ENCODE measurements at regions not wholly inside any gene's neighbourhood (a gene's known extent, or its start where the extent isn't known, plus 50 kb on each side); places are given as distances from the start of the nearest gene placed in this dataset.
"Not testable (repeated sequence)": the region's sequence is repeated elsewhere in the genome, so short reads cannot be mapped to it uniquely, and the experiment has no call there.

- ATAC-seq: no peak
These were observed 95.4 kb upstream of the KLF4 start for GRCh38 chr9:107584944-107585343.

- ATAC-seq: no peak
These were observed 94.6 kb upstream of the KLF4 start for GRCh38 chr9:107584186-107584585.

- ATAC-seq: no peak
These were observed 87.7 kb upstream of the KLF4 start for GRCh38 chr9:107577140-107577776.

- no peak for ATAC-seq
These were observed 81.6 kb upstream of the KLF4 start for GRCh38 chr9:107571148-107571547.

- no peak for ATAC-seq
These were observed 79.6 kb upstream of the KLF4 start for GRCh38 chr9:107569174-107569573.

GRCh38 chr9:107568406-107568805, 78.8 kb upstream of the KLF4 start:
- not testable (repeated sequence) for ATAC-seq

- no peak for ATAC-seq
These were observed 77.9 kb upstream of the KLF4 start for GRCh38 chr9:107567462-107567861.

GRCh38 chr9:107566611-107567061, 77.1 kb upstream of the KLF4 start:
- ATAC-seq: no peak

- no peak for ATAC-seq
These were observed 73.2 kb upstream of the KLF4 start for GRCh38 chr9:107562798-107563197.

- no peak for ATAC-seq
These were observed 70.0 kb upstream of the KLF4 start for GRCh38 chr9:107559494-107560086.

- no peak for ATAC-seq
These were observed 67.8 kb upstream of the KLF4 start for GRCh38 chr9:107557236-107557990.

GRCh38 chr9:107554636-107555035, 65.1 kb upstream of the KLF4 start:
- ATAC-seq: no peak

- ATAC-seq: no peak
These were observed 59.0 kb upstream of the KLF4 start for GRCh38 chr9:107548298-107549142.

GRCh38 chr9:107547772-107548297, 58.3 kb upstream of the KLF4 start:
- no peak for ATAC-seq

GRCh38 chr9:107547303-107547702, 57.7 kb upstream of the KLF4 start:
- ATAC-seq: no peak

GRCh38 chr9:107546859-107547258, 57.3 kb upstream of the KLF4 start:
- no peak for ATAC-seq

GRCh38 chr9:107545036-107545435, 55.5 kb upstream of the KLF4 start:
- no peak for ATAC-seq

- ATAC-seq: no peak
These were observed 53.0 kb upstream of the KLF4 start for GRCh38 chr9:107542411-107543157.

GRCh38 chr9:107541523-107541922, 52.0 kb upstream of the KLF4 start:
- no peak for ATAC-seq

GRCh38 chr9:107540164-107540561, 50.6 kb upstream of the KLF4 start:
- ATAC-seq: no peak

GRCh38 chr9:107539427-107540163, 50.0 kb upstream of the KLF4 start:
- ATAC-seq: no peak

All from activated CD4-positive, CD25-positive, alpha-beta regulatory T cell treated with anti-CD3 and anti-CD28 coated beads, Interleukin-2, amount 50 U/mL, for 24 hours (primary cell).